IMR-90 (cell line): ENCODE measurements at regions not wholly inside any gene's neighbourhood (a gene's known extent, or its start where the extent isn't known, plus 50 kb on each side); places are given as distances from the start of the nearest gene placed in this dataset.

Experiments
- ATAC-seq: fragments of 200-7000 bp; cut with Tn5 transposase; 2 replicates; pipeline ENCODE4 v1.9.1; 2020; ENCODE audit warnings: low read depth, mild to moderate bottlenecking, moderate library complexity
- BruUV-seq: library from RNA; stranded (reverse); fragments of 400-500 nt; replicated peaks from 2 replicates; lab custom pipeline; 2021; lab: Mats Ljungman, UMichigan
- CTCF ChIA-PET: fragments of 300-600 bp; formaldehyde crosslinking; extraction: SDS; loops from one replicate; lab custom pipeline; 2021; ENCODE audit warnings: antibody characterized with exemption; lab: Yijun Ruan, JAX
- POLR2A ChIA-PET: fragments of 300-600 bp; sonication (Branson Sonifier 250); formaldehyde crosslinking; loops from one replicate; lab custom pipeline; 2022; ENCODE audit warnings: antibody characterized with exemption; ENCODE audit not compliant: unreplicated experiment; lab: Charles Lee
- DNase-seq: peaks from one replicate; pipeline ENCODE4 v3.0.0; 2013
- H2AFZ ChIP-seq: replicated peaks from 2 replicates; pipeline ENCODE3; 2013; ENCODE audit warnings: low read length, mild to moderate bottlenecking; ENCODE audit not compliant: poor library complexity
- H2AK5ac ChIP-seq: 2 replicates; pipeline ENCODE4 v1.6.1; 2013; ENCODE audit warnings: low read depth, low read length, inconsistent platforms
- H2AK9ac ChIP-seq: replicated peaks from 2 replicates; pipeline ENCODE3; 2013; ENCODE audit warnings: mild to moderate bottlenecking, low read depth, low read length, moderate library complexity; ENCODE audit not compliant: poor library complexity
- H2BK120ac ChIP-seq: 2 replicates; pipeline ENCODE4 v1.6.1; 2013; ENCODE audit warnings: low read depth, low read length, inconsistent platforms
- H2BK15ac ChIP-seq: 3 replicates; pipeline ENCODE4 v1.6.1; 2013; ENCODE audit warnings: low read depth, low read length, inconsistent platforms
- H2BK20ac ChIP-seq: 2 replicates; pipeline ENCODE4 v1.6.1; 2013; ENCODE audit warnings: low read depth, mild to moderate bottlenecking, inconsistent platforms, low read length, moderate library complexity
- H2BK5ac ChIP-seq: 2 replicates; pipeline ENCODE4 v1.6.1; 2013; ENCODE audit warnings: mild to moderate bottlenecking, low read depth, low read length, inconsistent platforms; ENCODE audit not compliant: poor library complexity, severe bottlenecking
- H3K14ac ChIP-seq: replicated peaks from 2 replicates; pipeline ENCODE4 v1.6.1; 2013; ENCODE audit warnings: low read depth, low read length, inconsistent platforms
- H3K18ac ChIP-seq: 2 replicates; pipeline ENCODE4 v1.6.1; 2013; ENCODE audit warnings: low read depth, low read length, control low read depth
- H3K23ac ChIP-seq: 2 replicates; pipeline ENCODE4 v1.6.1; 2013; ENCODE audit warnings: low read depth, low read length, inconsistent platforms
- H3K27ac ChIP-seq: 2 replicates; pipeline ENCODE4 v1.5.1; 2013; ENCODE audit warnings: mild to moderate bottlenecking, control low read depth, low read length; ENCODE audit not compliant: insufficient read depth
- H3K27me3 ChIP-seq: 2 replicates; pipeline ENCODE4 v1.6.1; 2013; ENCODE audit warnings: low read length; ENCODE audit not compliant: control insufficient read depth, insufficient read depth
- H3K36me3 ChIP-seq: 2 replicates; pipeline ENCODE4 v1.6.1; 2013; ENCODE audit warnings: low read length, mixed read lengths; ENCODE audit not compliant: control insufficient read depth, insufficient read depth
- H3K4ac ChIP-seq: 2 replicates; pipeline ENCODE4 v1.6.1; 2013; ENCODE audit warnings: low read depth, low read length, inconsistent platforms
- H3K4me1 ChIP-seq: 2 replicates; pipeline ENCODE4 v1.6.1; 2013; ENCODE audit warnings: low read length, mixed read lengths; ENCODE audit not compliant: control insufficient read depth, insufficient read depth
- H3K4me2 ChIP-seq: 2 replicates; pipeline ENCODE4 v1.6.1; 2013; ENCODE audit warnings: low read depth, mild to moderate bottlenecking, control low read depth, low read length, moderate library complexity
- H3K4me3 ChIP-seq: 2 replicates; pipeline ENCODE4 v1.5.1; 2013; ENCODE audit warnings: low read depth, mild to moderate bottlenecking, control low read depth, low read length, moderate library complexity; ENCODE audit not compliant: insufficient read depth
- H3K56ac ChIP-seq: 2 replicates; pipeline ENCODE4 v1.6.1; 2013; ENCODE audit warnings: low read length, inconsistent platforms; ENCODE audit not compliant: insufficient read depth; ENCODE audit errors: extremely low read depth
- H3K79me1 ChIP-seq, 2 experiments: 2 replicates each; pipeline ENCODE4 v1.6.1; 2013; ENCODE audit warnings: low read length in 2 of 2, inconsistent platforms in 1 of 2, low read depth in 1 of 2
- H3K9ac ChIP-seq: 2 replicates; pipeline ENCODE4 v1.6.1; 2013; ENCODE audit warnings: low read depth, low read length, control low read depth
- H3K9me1 ChIP-seq: 2 replicates; pipeline ENCODE4 v1.6.1; 2013; ENCODE audit warnings: low read length, inconsistent platforms; ENCODE audit not compliant: insufficient read depth
- H3K9me3 ChIP-seq: 2 replicates; pipeline ENCODE4 v1.6.1; 2013; ENCODE audit warnings: low read length; ENCODE audit not compliant: control insufficient read depth, insufficient read depth
- H4K20me1 ChIP-seq: 2 replicates; pipeline ENCODE4 v1.6.1; 2013; ENCODE audit warnings: low read length, inconsistent platforms; ENCODE audit not compliant: insufficient read depth
- H4K5ac ChIP-seq: 2 replicates; pipeline ENCODE4 v1.6.1; 2013; ENCODE audit warnings: mild to moderate bottlenecking, low read depth, low read length, control low read depth
- H4K8ac ChIP-seq, 2 experiments: 2 replicates each; pipeline ENCODE4 v1.6.1; 2013; ENCODE audit warnings: low read depth in 2 of 2, low read length in 2 of 2, control low read depth in 1 of 2, inconsistent platforms in 1 of 2
- H4K91ac ChIP-seq: 2 replicates; pipeline ENCODE4 v1.6.1; 2013; ENCODE audit warnings: low read depth, low read length, inconsistent platforms; ENCODE audit not compliant: insufficient read depth
- BHLHE40 ChIP-seq: fragments of 150-350 bp; IDR thresholded peaks from 2 replicates; pipeline ENCODE4 v1.6.1; 2016; ENCODE audit warnings: mild to moderate bottlenecking, low read depth, low read length
- CEBPB ChIP-seq: IDR thresholded peaks from 2 replicates; pipeline ENCODE4 v1.6.1; 2012; ENCODE audit warnings: low read depth, low read length, improper control_type of control experiment
- CHD1 ChIP-seq: IDR thresholded peaks from 2 replicates; pipeline ENCODE4 v1.6.1; 2012; ENCODE audit warnings: low read depth, low read length, improper control_type of control experiment
- FOS ChIP-seq: fragments of 150-350 bp; IDR thresholded peaks from 2 replicates; pipeline ENCODE4 v1.6.1; 2016; ENCODE audit warnings: low read depth, low read length
- MAFK ChIP-seq: IDR thresholded peaks from 2 replicates; pipeline ENCODE4 v1.6.1; 2012; ENCODE audit warnings: low read depth, low read length, improper control_type of control experiment
- MAZ ChIP-seq: IDR thresholded peaks from 2 replicates; pipeline ENCODE4 v1.6.1; 2012; ENCODE audit warnings: low read depth, mild to moderate bottlenecking, low read length, improper control_type of control experiment, moderate library complexity, borderline replicate concordance
- MXI1 ChIP-seq: IDR thresholded peaks from 2 replicates; pipeline ENCODE4 v1.6.1; 2012; ENCODE audit warnings: low read depth, mild to moderate bottlenecking, low read length, moderate library complexity, borderline replicate concordance
- NFE2L2 ChIP-seq: fragments of 150-350 bp; IDR thresholded peaks from 2 replicates; pipeline ENCODE4 v1.6.1; 2016; ENCODE audit warnings: low read depth, mild to moderate bottlenecking, low read length
- POLR2A ChIP-seq: IDR thresholded peaks from 2 replicates; pipeline ENCODE4 v1.6.1; 2012; ENCODE audit warnings: mild to moderate bottlenecking, low read depth, low read length
- RAD21 ChIP-seq: IDR thresholded peaks from 2 replicates; pipeline ENCODE4 v1.6.1; 2012; ENCODE audit warnings: low read length, improper control_type of control experiment
- RCOR1 ChIP-seq: IDR thresholded peaks from 2 replicates; pipeline ENCODE4 v1.6.1; 2012; ENCODE audit warnings: mild to moderate bottlenecking, low read length, improper control_type of control experiment; ENCODE audit not compliant: insufficient replicate concordance
- RFX5 ChIP-seq: IDR thresholded peaks from 2 replicates; pipeline ENCODE4 v1.8.0; 2012; ENCODE audit warnings: low read depth, mild to moderate bottlenecking, low read length, moderate library complexity
- SMC3 ChIP-seq: fragments of 150-350 bp; IDR thresholded peaks from 2 replicates; pipeline ENCODE4 v1.6.1; 2016; ENCODE audit warnings: low read depth, mild to moderate bottlenecking, antibody characterized with exemption, low read length, moderate library complexity
- USF2 ChIP-seq: fragments of 150-350 bp; IDR thresholded peaks from 2 replicates; pipeline ENCODE4 v1.6.1; 2017; ENCODE audit warnings: mild to moderate bottlenecking, antibody characterized with exemption, low read length, low read depth
- whole genome bisulfite sequencing, 2 experiments: methylation state at CpG; one replicate each; pipeline versions ENCODE4 v1.1.5 to v1.1.7; 2013; ENCODE audit warnings: missing lambda C conversion rate in 2 of 2; ENCODE audit not compliant: insufficient read length in 1 of 2; ENCODE audit errors: extremely low coverage in 2 of 2; 5-methylcytosine and 5-hydroxymethylcytosine counted together
- dilution Hi-C: fragments of 300-500 bp; cut with HindIII; formaldehyde crosslinking; loops from one replicate; pipeline ENCODE4 v1.14.3; 2018; ENCODE audit warnings: low sequenced_read_pairs; ENCODE audit not compliant: unreplicated experiment
- in situ Hi-C: fragments of 300-500 bp; cut with MboI; formaldehyde crosslinking; loops from 3 replicates; pipeline ENCODE4 v1.14.3; 2019; ENCODE audit warnings: low sequenced_read_pairs, inconsistent platforms, mixed read lengths
- intact Hi-C: fragments of 100-400 bp; cut with micrococcal nuclease; formaldehyde crosslinking; loops from 2 replicates; pipeline ENCODE4 v1.10.0; 2022
- TF ChIP-seq, protein P1 (sequence below): fragments of 150-350 bp; IDR thresholded peaks from 2 replicates; pipeline ENCODE4 v1.6.1; 2016; ENCODE audit warnings: low read depth, mild to moderate bottlenecking, low read length, moderate library complexity, borderline replicate concordance
- TF ChIP-seq, protein P2 (sequence below): conservative IDR thresholded peaks from 2 replicates; pipeline ENCODE4 v1.5.1; 2012; ENCODE audit warnings: mild to moderate bottlenecking, low read depth, low read length, improper control_type of control experiment

GRCh38 chr2:44879269-44880124, 62.0 kb upstream of the SIX3 start:
- Histone ChIP-seq H3K9me1 (no peaks in the 10 kb centered on the region), H2AK5ac (no peak overlapping the region), H3K56ac (no peak overlapping the region), H2BK20ac (no peak overlapping the region), H3K18ac (no peak overlapping the region), H3K9ac (no peak overlapping the region), H4K8ac (no peak overlapping the region), H4K20me1 (no peaks in the 10 kb centered on the region), H3K36me3 (no peaks in the 10 kb centered on the region), H3K9me3 (no peaks in the 10 kb centered on the region), H3K27ac (no peak overlapping the region), H2BK120ac (no peak overlapping the region), H3K4me2 (no peak overlapping the region), H2BK5ac (no peak overlapping the region), H2AFZ (no peak overlapping the region), H3K4me3 (no peak overlapping the region), H2BK15ac (no peak overlapping the region), H3K79me1 (no peaks in the 10 kb centered on the region), H4K5ac (no peak overlapping the region), H3K23ac (no peak overlapping the region), H3K27me3 (peaks cover 6% of the 10 kb centered on the region), H2AK9ac (no peak overlapping the region), H3K4me1 (no peaks in the 10 kb centered on the region), H3K4ac (no peak overlapping the region), H3K14ac (no peak overlapping the region), H4K91ac (no peak overlapping the region)
- intact Hi-C loops: no loop called here
- CTCF ChIA-PET: no interaction called here
- TF ChIP-seq POLR2A: no peak
- no peak for TF ChIP-seq RCOR1
- TF ChIP-seq MXI1: no peak
- TF ChIP-seq MAZ: no peak
- no peak for TF ChIP-seq SMC3
- TF ChIP-seq BHLHE40: no peak
- TF ChIP-seq FOS: no peak
- TF ChIP-seq MAFK: no peak
- no peak for TF ChIP-seq RFX5
- no peak for TF ChIP-seq NFE2L2
- TF ChIP-seq RAD21: no peak
- TF ChIP-seq CHD1: no peak
- TF ChIP-seq, protein P1, sequence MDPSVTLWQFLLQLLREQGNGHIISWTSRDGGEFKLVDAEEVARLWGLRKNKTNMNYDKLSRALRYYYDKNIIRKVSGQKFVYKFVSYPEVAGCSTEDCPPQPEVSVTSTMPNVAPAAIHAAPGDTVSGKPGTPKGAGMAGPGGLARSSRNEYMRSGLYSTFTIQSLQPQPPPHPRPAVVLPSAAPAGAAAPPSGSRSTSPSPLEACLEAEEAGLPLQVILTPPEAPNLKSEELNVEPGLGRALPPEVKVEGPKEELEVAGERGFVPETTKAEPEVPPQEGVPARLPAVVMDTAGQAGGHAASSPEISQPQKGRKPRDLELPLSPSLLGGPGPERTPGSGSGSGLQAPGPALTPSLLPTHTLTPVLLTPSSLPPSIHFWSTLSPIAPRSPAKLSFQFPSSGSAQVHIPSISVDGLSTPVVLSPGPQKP: no peak
- TF ChIP-seq, protein P2, sequence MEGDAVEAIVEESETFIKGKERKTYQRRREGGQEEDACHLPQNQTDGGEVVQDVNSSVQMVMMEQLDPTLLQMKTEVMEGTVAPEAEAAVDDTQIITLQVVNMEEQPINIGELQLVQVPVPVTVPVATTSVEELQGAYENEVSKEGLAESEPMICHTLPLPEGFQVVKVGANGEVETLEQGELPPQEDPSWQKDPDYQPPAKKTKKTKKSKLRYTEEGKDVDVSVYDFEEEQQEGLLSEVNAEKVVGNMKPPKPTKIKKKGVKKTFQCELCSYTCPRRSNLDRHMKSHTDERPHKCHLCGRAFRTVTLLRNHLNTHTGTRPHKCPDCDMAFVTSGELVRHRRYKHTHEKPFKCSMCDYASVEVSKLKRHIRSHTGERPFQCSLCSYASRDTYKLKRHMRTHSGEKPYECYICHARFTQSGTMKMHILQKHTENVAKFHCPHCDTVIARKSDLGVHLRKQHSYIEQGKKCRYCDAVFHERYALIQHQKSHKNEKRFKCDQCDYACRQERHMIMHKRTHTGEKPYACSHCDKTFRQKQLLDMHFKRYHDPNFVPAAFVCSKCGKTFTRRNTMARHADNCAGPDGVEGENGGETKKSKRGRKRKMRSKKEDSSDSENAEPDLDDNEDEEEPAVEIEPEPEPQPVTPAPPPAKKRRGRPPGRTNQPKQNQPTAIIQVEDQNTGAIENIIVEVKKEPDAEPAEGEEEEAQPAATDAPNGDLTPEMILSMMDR: no peak
- no peak for TF ChIP-seq CEBPB
- no peak for TF ChIP-seq USF2
- WGBS, 2 experiments: 57% methylated on average over 2 of the region's 18 CpGs; no CpG with 5 or more reads in 1 of the 2 experiments
- POLR2A ChIA-PET: no interaction called here
- DNase-seq: no peak
- dilution Hi-C loops: no loop called here
- no TSS peak for BruUV-seq
- in situ Hi-C loops: no loop called here
- ATAC-seq: no peak
